GM12873 (cell line): ENCODE measurements at regions not wholly inside any gene's neighbourhood (a gene's known extent, or its start where the extent isn't known, plus 50 kb on each side); places are given as distances from the start of the nearest gene placed in this dataset.

Source experiments
- CTCF ChIP-seq: IDR thresholded peaks from 2 replicates; pipeline ENCODE4 v1.5.1; 2012; ENCODE audit warnings: low read depth, mild to moderate bottlenecking, moderate library complexity, low read length, control low read depth; ENCODE audit not compliant: insufficient read depth; ENCODE audit errors: missing control alignments

- TF ChIP-seq CTCF, result no peak
Observed at GRCh38 chr13:34515201-34515600, 426.9 kb upstream of the NBEA start.

GRCh38 chr13:34521171-34521570, 420.9 kb upstream of the NBEA start:
- TF ChIP-seq CTCF, result no peak

- no peak for TF ChIP-seq CTCF
Observed at GRCh38 chr13:34522808-34523207, 419.3 kb upstream of the NBEA start.

GRCh38 chr13:34523406-34523805, 418.7 kb upstream of the NBEA start:
- no peak for TF ChIP-seq CTCF

GRCh38 chr13:34533941-34534340, 408.1 kb upstream of the NBEA start:
- TF ChIP-seq CTCF, result no peak

- no peak for TF ChIP-seq CTCF
Observed at GRCh38 chr13:34542321-34542720, 399.7 kb upstream of the NBEA start.

GRCh38 chr13:34543836-34544235, 398.2 kb upstream of the NBEA start:
- TF ChIP-seq CTCF, result no peak
